UCSD-AML1 (cell line): ENCODE measurements at regions not wholly inside any gene's neighbourhood (a gene's known extent, or its start where the extent isn't known, plus 50 kb on each side); places are given as distances from the start of the nearest gene placed in this dataset.

ENCODE experiments used
- DNase-seq: peaks from one replicate; lab custom pipeline; 2025; ENCODE audit not compliant: unreplicated experiment; lab: John Stamatoyannopoulos, UW

DNA sequence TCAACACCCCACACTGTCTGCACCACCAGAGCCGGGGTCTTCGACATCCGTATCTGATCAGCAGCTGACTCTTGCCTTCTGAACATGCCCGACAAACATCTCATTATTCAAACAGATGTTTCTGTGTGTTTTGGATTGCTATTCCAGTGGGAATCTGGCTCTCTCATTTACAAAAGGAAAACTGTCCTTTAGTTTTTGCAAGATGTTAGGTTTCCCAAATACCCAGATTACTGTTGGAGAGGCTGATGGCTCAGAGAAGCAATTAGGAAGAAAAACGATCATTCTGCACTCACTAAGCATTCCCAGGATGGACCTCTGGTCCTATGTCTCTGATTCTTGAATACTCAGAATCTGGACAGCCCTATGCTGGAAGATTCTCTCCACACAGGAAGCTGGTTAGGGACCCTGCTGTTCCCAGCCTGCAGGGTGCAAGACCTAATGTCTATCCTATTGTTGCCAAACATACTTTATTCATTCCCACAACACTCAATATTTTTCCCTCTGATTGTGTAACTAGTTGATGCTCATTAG is 532.9 kb downstream of the CDH26 start:
- no peak for DNase-seq

DNA sequence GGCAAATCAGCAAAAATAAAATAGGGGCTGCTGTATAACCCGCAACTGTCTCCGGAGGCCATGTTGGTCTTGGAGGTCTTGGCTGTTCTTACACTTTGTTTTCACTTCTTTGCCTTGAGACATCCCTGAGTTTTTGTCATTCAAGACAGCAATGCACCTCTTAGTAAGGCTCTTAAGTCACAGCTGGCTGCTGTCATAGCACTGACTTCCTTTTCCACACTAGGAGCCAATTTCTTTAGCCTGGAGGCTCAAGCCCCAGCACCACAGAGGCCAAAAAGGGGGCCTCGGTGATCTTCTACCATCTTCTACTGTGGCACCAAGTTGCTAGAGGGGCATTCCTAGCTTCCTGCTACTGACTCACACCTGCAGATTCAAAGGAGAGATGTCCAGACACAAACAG is 536.3 kb downstream of the CDH26 start:
- DNase-seq = no peak

DNA sequence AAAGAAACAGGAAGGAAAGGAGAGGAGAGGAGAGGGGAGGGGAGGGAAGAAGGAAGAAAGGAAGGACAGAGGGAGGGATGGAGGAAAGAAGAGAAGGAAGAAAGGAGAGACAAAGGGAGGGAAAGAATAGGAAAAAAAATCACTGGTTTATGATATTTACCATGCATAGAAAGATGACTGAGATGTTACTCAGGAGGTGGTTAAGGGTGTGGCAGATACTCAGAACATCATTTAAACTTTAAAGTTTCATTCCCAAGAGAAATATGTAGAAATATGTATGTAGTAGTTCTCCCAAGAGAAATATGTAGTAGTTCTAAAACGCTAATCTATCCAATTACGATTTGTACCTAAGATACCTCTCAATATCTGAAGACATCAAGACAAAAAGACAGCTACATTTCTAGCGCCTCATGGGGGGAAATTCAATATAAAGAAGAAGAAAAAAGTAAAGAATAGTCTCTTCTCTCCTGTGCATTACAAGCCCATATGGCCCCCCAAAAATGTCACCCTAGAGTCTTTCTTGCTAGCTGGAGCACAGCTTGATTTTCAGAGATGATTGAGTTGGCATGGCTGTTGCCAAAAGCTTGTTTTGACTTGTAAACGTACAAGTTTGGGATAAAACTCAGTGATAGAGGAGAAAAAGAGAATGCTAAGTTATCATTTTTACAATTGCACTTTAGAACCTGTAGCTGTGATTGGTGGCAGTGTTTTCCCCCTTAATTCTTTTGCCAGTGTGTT is 539.2 kb downstream of the CDH26 start:
- DNase-seq = no peak

DNA sequence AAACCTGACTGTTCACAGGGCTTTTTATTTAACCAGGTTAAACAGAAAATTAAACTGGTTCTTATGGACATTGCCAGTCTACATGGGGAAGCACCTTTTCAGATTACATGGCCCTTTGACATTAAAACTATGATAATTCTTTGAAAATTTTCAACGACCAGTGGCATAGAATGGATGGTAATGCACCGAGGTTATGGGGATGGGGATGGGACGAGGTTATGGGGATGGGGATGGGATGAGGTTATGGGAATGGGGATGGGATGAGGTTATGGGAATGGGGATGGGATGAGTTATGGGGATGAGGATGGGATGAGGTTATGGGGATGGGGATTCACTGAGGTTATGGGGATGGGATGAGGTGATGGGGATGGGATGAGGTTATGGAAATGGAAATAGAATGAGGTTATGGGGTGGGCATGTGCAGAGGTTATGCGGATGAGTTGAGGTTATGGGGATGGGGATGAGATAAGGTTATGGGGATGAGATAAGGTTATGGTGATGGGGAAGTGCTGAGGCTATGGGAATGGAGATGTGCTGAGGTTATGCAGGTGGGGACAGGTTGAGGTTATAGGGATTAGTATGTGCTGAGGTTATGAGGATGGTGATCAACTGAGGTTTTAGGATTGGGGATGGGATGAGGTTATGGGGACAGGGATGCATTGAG is 541.9 kb downstream of the CDH26 start:
- no peak for DNase-seq

DNA sequence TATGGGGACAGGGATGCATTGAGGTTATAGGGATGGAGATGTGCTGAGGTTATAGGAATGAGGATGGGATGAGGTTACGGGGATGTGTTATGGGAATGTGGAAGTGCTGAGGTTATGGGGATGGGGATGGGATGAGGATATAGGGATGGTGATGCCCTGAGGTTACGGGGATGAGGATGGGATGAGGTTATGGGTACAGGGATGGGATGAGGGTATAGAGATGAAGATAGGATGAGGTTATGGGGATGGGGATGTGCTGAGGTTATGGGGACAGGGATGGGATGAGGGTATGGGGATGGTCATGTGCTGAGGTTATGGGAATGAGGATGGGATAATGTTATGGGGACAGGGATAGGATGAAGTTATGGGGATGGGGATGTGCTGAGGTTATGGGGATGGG is 542.8 kb downstream of the CDH26 start:
- no peak for DNase-seq

DNA sequence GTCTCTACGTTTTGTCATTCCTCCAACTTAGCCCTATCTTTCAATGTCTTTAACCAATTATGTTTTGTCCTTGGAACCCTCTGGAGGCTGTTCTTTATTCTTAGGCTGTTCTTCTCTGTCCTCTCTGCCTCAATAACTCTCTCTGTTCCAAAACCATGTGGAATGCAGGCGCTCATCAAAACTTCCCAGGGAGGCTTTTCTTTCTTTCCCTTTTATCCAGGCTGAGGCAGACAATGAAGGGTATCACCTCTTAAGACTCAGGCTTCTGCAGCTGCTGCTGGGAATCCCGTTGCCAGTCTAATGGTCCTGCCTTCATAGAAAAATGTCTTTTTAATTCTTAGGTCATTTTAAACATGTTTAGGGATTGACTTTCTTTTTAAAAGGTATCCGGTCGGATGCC is 544.7 kb downstream of the CDH26 start:
- no peak for DNase-seq

DNA sequence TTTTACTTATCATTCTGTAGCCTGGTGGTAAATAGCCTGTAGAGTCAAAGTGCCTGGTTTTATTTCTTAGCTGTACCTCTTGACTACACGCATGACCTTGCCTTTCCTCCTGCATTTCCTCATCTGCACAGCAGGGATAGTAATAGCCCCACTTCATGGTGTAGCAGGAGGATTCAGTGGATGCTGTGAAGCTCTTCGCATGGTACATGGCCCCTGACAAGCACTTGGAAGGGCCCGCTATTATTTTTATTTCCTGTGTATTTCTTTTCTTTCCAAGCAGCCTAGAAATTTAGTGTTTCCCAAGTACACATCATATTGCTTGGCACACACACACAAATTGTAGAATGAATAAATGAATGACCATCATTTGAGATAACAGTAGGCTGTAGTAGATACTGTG is 547.2 kb downstream of the CDH26 start:
- DNase-seq = no peak

DNA sequence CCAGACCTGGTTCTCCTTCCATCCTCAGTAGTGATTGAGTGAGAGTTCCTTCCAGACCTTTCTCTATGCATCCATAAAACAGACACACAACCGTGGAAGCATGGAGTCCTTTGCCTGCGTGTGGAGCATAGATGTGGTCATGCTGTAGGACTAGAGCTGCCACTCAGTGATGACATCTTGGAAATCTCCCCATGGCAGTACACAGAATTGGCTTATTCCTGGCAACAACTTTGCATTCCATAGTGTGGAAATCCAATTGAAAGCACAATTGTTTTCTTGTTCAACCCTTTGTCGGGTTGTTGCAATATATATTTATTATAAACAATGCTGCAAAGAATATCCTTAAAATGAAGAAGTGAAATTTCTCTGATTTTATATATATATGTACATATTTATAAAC is 547.8 kb downstream of the CDH26 start:
- DNase-seq = no peak

DNA sequence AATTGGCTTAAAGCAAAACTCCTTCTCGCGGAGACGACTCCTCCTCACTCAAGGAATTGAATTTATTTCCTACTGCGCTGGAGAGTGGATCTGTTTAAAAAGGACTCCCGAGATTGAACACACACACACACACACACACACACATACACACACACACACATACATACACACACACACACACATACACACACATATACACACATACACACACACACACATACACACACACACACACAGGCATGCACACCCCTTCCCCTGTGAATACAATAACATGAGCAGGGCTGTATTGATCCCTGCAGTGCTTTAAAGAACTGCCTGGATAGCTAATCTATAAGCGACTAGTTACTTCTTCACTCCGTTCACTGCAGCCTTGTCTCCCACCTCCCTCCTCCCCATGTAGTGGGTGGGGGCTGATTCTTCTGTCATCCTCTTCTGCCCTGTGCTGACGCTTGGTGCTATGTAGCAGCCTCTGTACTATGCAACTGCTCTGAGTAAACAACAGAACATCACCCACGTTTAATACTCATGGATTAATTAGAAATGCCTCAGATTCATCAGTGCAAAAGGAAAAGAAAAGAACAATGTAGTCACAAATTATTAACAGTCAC is 549.0 kb downstream of the CDH26 start:
- no peak for DNase-seq

DNA sequence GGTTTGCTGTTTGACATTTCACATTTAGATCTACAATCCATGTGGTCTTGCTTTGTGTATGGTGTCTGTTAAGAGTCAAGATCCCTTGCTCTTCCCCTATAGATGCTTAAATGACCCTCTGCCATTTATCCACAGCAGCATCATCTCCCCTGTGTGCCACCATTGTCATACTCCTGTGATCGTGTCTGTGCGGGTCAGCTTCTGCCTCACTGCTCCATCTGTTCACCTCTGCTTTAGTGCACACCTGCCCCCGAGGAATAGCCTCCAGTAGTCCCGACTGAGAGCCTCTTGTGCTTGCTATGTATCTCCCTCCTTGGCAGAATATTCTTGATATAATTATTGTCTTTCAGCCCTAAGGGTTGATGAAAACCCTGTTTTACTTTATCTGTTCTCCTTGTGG is 551.2 kb downstream of the CDH26 start:
- DNase-seq = no peak

DNA sequence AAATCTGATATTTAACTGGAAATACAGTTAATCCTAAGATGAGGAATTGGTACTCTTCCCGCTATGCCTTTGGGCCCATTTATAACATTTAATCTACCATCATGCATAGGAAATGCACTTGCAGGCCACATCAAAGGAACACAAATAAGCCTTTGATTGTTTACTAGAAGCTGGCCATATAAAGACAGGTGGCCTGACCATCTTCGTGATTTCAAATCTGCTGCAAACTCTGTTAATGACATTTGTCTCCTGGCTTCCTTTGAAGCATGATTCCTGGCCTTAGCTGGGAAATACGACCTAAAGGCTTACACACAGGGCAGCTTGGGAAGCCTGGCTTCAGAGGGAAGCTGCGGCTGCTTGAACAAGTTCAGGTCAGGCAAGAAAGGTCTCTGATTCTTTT is 552.1 kb downstream of the CDH26 start:
- DNase-seq = no peak

DNA sequence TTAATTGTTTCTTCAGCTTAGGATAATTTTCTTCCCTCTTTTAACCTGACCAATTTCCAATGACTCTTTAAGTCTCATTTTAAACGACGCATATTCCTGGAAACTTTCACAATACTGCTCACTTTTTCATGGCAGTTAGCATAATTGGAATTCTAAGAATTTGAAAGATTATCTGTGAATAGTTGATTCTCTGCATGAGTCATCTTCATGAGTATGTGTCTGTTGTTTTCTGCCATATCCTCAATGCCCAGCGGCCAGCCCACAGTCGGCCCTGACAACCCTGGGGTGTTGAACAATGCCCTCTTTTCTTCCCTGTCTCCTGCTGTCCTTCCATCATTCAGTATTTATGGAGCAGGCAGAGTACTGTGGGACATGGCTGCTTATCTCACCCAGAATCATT is 554.2 kb downstream of the CDH26 start:
- DNase-seq = no peak

DNA sequence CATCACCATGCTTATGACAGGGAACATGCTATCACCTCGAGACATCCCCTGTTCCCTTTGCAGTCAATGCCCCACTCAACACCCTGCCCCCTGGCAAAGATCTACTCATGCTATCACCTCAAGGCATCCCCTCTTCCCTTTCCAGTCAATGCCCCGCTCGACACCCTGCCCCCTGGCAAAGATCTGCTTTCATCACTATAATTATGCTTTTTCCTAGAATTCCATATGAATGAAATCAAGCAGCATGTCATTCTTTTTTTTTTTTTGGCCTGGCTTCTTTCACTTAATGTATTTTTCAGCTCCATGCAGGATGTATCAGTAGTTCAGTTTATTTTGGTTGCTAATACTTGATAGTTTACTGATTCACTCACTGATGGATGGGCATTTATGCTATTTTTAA is 554.9 kb downstream of the CDH26 start:
- DNase-seq = no peak

DNA sequence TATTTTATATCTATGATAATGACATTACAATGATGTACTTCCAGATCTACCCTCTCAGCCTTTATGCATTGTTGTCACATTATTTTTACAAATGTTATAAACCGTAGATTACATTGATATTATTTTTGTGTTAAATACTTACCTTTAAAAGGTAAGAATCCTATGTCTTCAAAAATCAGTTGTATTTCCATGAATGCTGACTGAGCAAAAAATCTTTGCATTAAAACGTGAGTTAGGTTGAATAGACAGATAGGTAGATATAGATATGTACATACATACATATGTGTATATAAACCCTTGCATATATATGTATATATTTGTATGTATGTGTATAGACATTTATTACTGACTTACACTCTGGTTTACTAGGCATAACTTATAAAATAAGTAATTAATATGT is 558.2 kb downstream of the CDH26 start:
- DNase-seq = no peak

DNA sequence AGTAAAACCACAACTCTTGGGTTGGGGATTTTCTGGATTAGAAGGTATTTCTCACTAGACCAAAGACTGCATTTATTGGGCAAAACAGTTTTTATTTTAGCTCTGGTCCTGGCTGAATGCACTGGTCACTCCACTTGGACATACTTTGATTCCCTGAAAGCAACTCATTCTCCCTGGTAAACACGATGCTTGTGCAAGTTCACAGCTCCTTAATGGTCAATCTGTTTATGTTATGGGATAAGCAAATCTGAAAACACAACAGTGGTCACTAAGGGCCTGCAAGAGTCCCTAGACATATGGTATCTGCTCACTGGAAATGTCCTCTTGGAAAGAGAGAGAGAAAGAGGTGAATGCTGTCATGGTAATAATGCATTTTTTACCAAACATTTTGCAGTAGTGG is 559.8 kb downstream of the CDH26 start:
- no peak for DNase-seq

DNA sequence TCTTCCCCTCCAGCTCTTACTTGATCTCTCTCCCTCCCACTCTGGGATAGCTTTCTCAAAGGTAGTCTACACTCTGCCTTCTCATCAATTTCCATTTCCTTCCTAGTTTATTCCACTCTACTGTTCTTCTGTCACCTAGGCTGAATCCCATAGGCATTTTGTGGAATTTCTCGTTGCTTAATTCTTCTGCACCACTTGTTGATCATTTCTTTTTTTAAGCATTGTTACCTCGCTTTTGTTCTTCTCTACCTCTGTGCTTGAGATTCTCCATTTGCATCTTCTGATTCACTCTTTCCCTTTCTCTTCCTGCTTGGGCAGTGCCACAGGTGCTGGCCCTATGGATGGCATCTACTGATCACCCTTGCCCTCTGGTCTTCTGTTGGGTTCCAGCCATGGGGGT is 567.2 kb downstream of the CDH26 start:
- DNase-seq = no peak

DNA sequence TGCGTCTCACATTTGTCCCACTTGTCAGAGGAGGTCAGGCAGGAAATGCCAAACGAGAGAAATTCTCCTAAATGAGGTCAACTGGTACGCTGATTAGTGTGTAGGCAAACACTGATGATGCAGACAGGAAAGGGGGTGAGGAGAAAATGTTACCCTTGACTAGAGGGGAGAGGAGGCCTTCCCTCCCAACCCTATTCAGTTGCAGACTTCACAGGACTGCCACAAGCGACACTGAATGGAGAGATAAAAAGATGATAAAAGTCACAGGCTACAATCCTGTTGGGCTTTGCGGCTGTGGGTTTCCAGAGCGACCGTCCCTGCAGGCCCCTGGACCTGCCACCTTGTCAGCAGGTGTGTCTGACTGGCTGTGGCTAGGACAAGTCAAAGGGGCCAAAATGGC is 569.4 kb downstream of the CDH26 start:
- no peak for DNase-seq

DNA sequence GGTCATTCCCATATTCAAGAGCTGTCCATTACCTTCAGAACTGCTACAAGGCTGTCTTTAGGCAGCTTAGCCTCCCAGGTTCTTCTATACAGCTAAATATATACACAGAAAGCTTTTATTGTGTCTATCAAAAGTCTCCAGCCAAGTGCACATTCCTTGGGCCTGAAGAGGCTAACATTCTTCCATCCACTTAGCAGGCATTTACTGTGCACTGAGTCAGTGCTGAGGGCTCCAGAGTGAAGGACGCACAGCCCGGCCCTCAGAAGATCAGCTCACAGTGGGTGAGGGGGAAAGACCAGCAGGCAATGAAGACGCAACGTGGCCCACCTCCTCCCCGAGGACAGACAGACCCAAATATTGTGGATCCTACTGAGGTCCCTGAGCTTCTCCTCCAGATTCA is 569.9 kb downstream of the CDH26 start:
- DNase-seq = no peak

DNA sequence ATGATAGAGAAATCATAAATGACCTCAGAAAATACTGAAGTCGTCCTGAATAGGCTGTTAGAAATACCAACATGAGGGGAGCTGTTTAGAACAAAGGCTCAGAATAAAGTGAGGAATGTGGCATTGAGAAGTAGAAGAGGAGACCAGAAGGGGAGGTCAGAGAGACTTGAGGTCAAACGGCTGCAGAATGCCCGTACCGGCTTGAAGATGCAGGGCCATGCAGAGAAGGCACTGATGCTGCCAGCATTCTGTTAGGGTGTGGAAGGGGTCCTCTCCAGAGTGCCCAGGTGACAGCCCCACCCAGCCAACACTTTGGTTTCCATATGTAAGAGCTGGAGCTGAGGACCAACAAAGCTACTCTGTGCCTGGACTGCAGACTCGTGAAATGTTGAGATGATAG is 570.9 kb downstream of the CDH26 start:
- no peak for DNase-seq

DNA sequence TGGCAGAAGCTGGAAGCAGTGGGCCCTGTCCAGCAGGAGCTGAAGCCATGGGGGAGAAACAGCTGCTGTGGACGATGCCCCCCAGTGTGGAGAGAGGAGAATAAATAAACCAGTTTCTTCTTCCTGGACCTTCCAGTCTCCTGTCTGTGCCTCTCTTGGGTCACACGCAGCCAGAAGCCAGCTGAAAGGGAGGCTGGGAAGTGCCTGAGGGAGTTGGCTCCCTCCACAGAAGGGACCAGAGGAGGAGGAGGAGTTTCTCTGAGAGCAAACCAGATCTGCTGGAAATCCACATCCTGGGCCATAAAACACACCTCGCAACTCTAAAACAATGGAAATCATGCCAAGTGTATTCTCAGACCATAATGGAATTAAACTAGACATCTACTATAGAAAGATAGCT is 577.0 kb downstream of the CDH26 start:
- DNase-seq = no peak

DNA sequence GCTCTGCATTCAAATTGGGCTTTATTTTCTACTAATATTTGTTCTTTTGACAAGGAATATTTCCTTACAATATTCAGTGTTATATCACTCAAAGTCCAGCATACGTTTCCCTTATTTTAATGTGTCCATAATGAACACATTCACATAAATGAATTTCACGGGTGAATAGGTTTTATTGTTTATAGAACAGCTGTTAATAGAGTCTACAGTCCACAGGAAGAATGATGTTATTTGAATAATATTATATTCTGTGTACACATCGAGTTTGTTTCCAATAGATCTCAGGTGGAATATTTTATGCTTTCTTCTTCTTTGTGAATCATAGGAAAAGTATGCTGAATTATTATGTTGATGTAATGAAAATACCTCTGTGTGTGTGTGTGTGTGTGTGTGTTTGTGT is 582.4 kb downstream of the CDH26 start:
- DNase-seq = no peak

DNA sequence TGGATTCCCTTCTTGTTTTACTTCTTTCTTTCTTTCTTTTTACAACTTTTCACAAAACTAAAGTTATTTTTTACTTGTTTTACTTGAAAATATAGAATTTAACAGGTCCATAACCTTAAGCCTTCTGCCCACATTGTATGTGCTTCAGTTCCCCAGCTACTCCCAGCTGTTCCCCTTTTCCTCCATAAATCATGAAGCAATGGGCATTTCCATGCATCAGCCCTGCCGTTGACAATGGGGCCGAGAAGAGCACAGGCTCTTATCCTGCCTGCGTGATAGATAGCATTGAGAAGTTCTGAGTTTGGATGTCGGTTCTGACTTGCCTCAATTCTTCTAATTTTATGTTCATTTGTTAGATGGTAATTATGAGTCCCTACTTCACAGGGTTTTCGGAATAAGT is 583.8 kb downstream of the CDH26 start:
- DNase-seq = no peak
